H1 (cell line): ENCODE measurements at regions not wholly inside any gene's neighbourhood (a gene's known extent, or its start where the extent isn't known, plus 50 kb on each side); places are given as distances from the start of the nearest gene placed in this dataset.

Source experiments
- CTCF ChIA-PET: fragments of 300-600 bp; sonication (Branson Sonifier 250); formaldehyde crosslinking; loops from one replicate; lab custom pipeline; 2021; ENCODE audit not compliant: partially characterized antibody; lab: Charles Lee
- POLR2A ChIA-PET: fragments of 300-600 bp; sonication (Branson Sonifier 250); formaldehyde crosslinking; loops from one replicate; lab custom pipeline; 2021; ENCODE audit warnings: inconsistent platforms; ENCODE audit not compliant: partially characterized antibody; lab: Charles Lee
- DNase-seq, 2 experiments: peaks; one replicate each; pipeline versions ENCODE4 v3.0.0 to v3.0.0-alpha.2; 2010 to 2022; ENCODE audit warnings: low spot score in 2 of 2, low read depth in 1 of 2, mixed read lengths in 1 of 2
- FAIRE-seq: peaks from 2 replicates; lab custom pipeline; 2011; peaks lifted over from hg19 to GRCh38; lab: Jason Lieb, UNC
- H2AFZ ChIP-seq: 2 replicates; pipeline ENCODE4 v1.8.1; 2012; ENCODE audit warnings: low read length, inconsistent platforms
- H2AK5ac ChIP-seq: 2 replicates; pipeline ENCODE4 v1.6.1; 2013; ENCODE audit warnings: low read depth, low read length
- H2BK120ac ChIP-seq: replicated peaks from 2 replicates; pipeline ENCODE3; 2013; ENCODE audit warnings: low read depth, low read length, inconsistent platforms
- H2BK12ac ChIP-seq: 2 replicates; pipeline ENCODE4 v1.6.1; 2013; ENCODE audit warnings: low read depth, low read length
- H2BK15ac ChIP-seq: 2 replicates; pipeline ENCODE4 v1.6.1; 2013; ENCODE audit warnings: low read length
- H2BK20ac ChIP-seq: 2 replicates; pipeline ENCODE4 v1.6.1; 2013; ENCODE audit warnings: low read length
- H2BK5ac ChIP-seq: 2 replicates; pipeline ENCODE4 v1.6.1; 2013; ENCODE audit warnings: low read depth, low read length
- H3K14ac ChIP-seq: 2 replicates; pipeline ENCODE4 v1.6.1; 2013; ENCODE audit warnings: inconsistent platforms; ENCODE audit not compliant: insufficient read length
- H3K18ac ChIP-seq: 2 replicates; pipeline ENCODE4 v1.6.1; 2013; ENCODE audit warnings: low read length; ENCODE audit errors: extremely low read depth
- H3K23ac ChIP-seq: 2 replicates; pipeline ENCODE4 v1.6.1; 2013; ENCODE audit warnings: inconsistent platforms; ENCODE audit not compliant: insufficient read length
- H3K23me2 ChIP-seq: 2 replicates; pipeline ENCODE4 v1.6.1; 2013; ENCODE audit warnings: low read depth, low read length
- H3K27ac ChIP-seq: 2 replicates; pipeline ENCODE4 v1.6.1; 2011; ENCODE audit warnings: low read depth, low read length, inconsistent platforms
- H3K27me3 ChIP-seq, 4 experiments: replicated peaks in 1 of 4; 1 replicate in 1 of 4; 2 replicates in 3 of 4; pipeline versions ENCODE4 v1.6.1 to v1.8.1; 2011 to 2013; ENCODE audit warnings: low read length in 3 of 4, mild to moderate bottlenecking in 3 of 4, inconsistent platforms in 2 of 4, mixed read lengths in 2 of 4, moderate library complexity in 1 of 4; ENCODE audit not compliant: control insufficient read depth in 3 of 4, insufficient read depth in 3 of 4; ENCODE audit errors: extremely low read depth in 1 of 4
- H3K36me3 ChIP-seq, 4 experiments: 2 replicates each; pipeline versions ENCODE4 v1.6.1 to v1.8.1; 2011 to 2013; ENCODE audit warnings: mild to moderate bottlenecking in 4 of 4, low read length in 3 of 4, moderate library complexity in 2 of 4, control low read depth in 1 of 4, inconsistent platforms in 1 of 4; ENCODE audit not compliant: insufficient read depth in 4 of 4, control insufficient read depth in 2 of 4
- H3K4ac ChIP-seq: replicated peaks from 2 replicates; pipeline ENCODE3; 2013; ENCODE audit warnings: low read length, low read depth, mixed read lengths, inconsistent platforms; ENCODE audit not compliant: insufficient read length
- H3K4me1 ChIP-seq, 4 experiments: replicated peaks in 1 of 4; 1 replicate in 1 of 4; 2 replicates in 3 of 4; pipeline versions ENCODE4 v1.6.1 to v1.8.1; 2011 to 2013; ENCODE audit warnings: low read length in 3 of 4, inconsistent platforms in 2 of 4, mixed read lengths in 1 of 4; ENCODE audit not compliant: insufficient read depth in 4 of 4, control insufficient read depth in 3 of 4
- H3K4me2 ChIP-seq, 2 experiments: 2 replicates each; pipeline versions ENCODE4 v1.6.1 to v1.8.1; 2011 to 2013; ENCODE audit warnings: low read depth in 2 of 2, low read length in 2 of 2, control low read depth in 1 of 2, inconsistent platforms in 1 of 2, mild to moderate bottlenecking in 1 of 2; ENCODE audit not compliant: insufficient read depth in 1 of 2
- H3K4me3 ChIP-seq, 4 experiments: fragments of 200-600, 300-600 bp in 1 of 4; sonication (generic), shearing (Covaris generic), sonication (Bioruptor Twin) in 1 of 4; 2 replicates each; pipeline versions ENCODE4 v1.5.1 to v1.8.1; 2011 to 2016; ENCODE audit warnings: low read length in 4 of 4, low read depth in 3 of 4, control low read depth in 2 of 4, inconsistent platforms in 2 of 4, mild to moderate bottlenecking in 2 of 4, mixed read lengths in 1 of 4, moderate library complexity in 1 of 4; ENCODE audit not compliant: insufficient read depth in 2 of 4; ENCODE audit errors: extremely low read depth in 1 of 4
- H3K56ac ChIP-seq: replicated peaks from 2 replicates; pipeline ENCODE3; 2013; ENCODE audit warnings: low read depth, mild to moderate bottlenecking, mixed read lengths, low read length, inconsistent platforms; ENCODE audit not compliant: insufficient read length
- H3K79me1 ChIP-seq: 2 replicates; pipeline ENCODE4 v1.6.1; 2013; ENCODE audit warnings: low read depth, low read length, control low read depth
- H3K79me2 ChIP-seq, 2 experiments: 2 replicates each; pipeline versions ENCODE4 v1.6.1 to v1.8.1; 2012 to 2013; ENCODE audit warnings: low read length in 2 of 2, mild to moderate bottlenecking in 2 of 2, inconsistent platforms in 1 of 2; ENCODE audit not compliant: insufficient read depth in 2 of 2, control insufficient read depth in 1 of 2
- H3K9ac ChIP-seq, 4 experiments: replicated peaks in 1 of 4; 1 replicate in 1 of 4; 2 replicates in 3 of 4; pipeline versions ENCODE4 v1.6.1 to v1.8.1; 2011 to 2013; ENCODE audit warnings: low read depth in 3 of 4, low read length in 3 of 4, control low read depth in 2 of 4, mild to moderate bottlenecking in 2 of 4, moderate library complexity in 2 of 4, inconsistent platforms in 1 of 4; ENCODE audit errors: extremely low read depth in 1 of 4
- H3K9me3 ChIP-seq, 2 experiments: 2 replicates each; pipeline versions ENCODE4 v1.6.1 to v1.8.1; 2012 to 2013; ENCODE audit warnings: mild to moderate bottlenecking in 2 of 2, moderate library complexity in 2 of 2, control low read depth in 1 of 2, inconsistent platforms in 1 of 2, low read depth in 1 of 2, low read length in 1 of 2, mixed read lengths in 1 of 2; ENCODE audit not compliant: insufficient read depth in 2 of 2
- H4K20me1 ChIP-seq, 2 experiments: replicated peaks in 1 of 2; 2 replicates each; pipeline versions ENCODE3 to v1.8.1; 2011 to 2013; ENCODE audit warnings: inconsistent platforms in 2 of 2, low read length in 2 of 2, mild to moderate bottlenecking in 1 of 2; ENCODE audit not compliant: insufficient read depth in 2 of 2, control insufficient read depth in 1 of 2
- H4K5ac ChIP-seq: 2 replicates; pipeline ENCODE4 v1.6.1; 2013; ENCODE audit warnings: low read length, low read depth, mixed read lengths, inconsistent platforms; ENCODE audit not compliant: insufficient read length
- H4K8ac ChIP-seq: 2 replicates; pipeline ENCODE4 v1.8.0; 2013; ENCODE audit warnings: mild to moderate bottlenecking, moderate library complexity, low read length, inconsistent platforms; ENCODE audit not compliant: insufficient read depth; ENCODE audit errors: extremely low read depth
- H4K91ac ChIP-seq: replicated peaks from 2 replicates; pipeline ENCODE3; 2013; ENCODE audit warnings: low read length, mixed read lengths, inconsistent platforms; ENCODE audit not compliant: insufficient read length
- BACH1 ChIP-seq: IDR thresholded peaks from 2 replicates; pipeline ENCODE4 v1.6.1; 2012; ENCODE audit warnings: low read length, improper control_type of control experiment
- CBX5 ChIP-seq: fragments of 300-800, 300-1000 bp; sonication (generic); IDR thresholded peaks from 2 replicates; pipeline ENCODE4 v1.7.1; 2016; ENCODE audit warnings: antibody characterized with exemption, low read length, low read depth
- CBX8 ChIP-seq: fragments of 300-800, 300-1000 bp; sonication (generic); IDR thresholded peaks from 2 replicates; pipeline ENCODE4 v1.7.1; 2016; ENCODE audit warnings: low read depth, low read length, borderline replicate concordance
- CHD2 ChIP-seq: IDR thresholded peaks from 2 replicates; pipeline ENCODE4 v1.6.1; 2012; ENCODE audit warnings: low read length, improper control_type of control experiment
- CREB1 ChIP-seq: IDR thresholded peaks from 2 replicates; pipeline ENCODE4 v1.6.1; 2012; ENCODE audit warnings: inconsistent platforms
- CTBP2 ChIP-seq: IDR thresholded peaks from 2 replicates; pipeline ENCODE4 v1.7.0; 2011; ENCODE audit warnings: borderline replicate concordance, mild to moderate bottlenecking, moderate library complexity, mixed read lengths, low read length; ENCODE audit not compliant: insufficient read depth, insufficient read length
- JUN ChIP-seq: IDR thresholded peaks from 2 replicates; pipeline ENCODE4 v1.6.1; 2011; ENCODE audit warnings: low read depth, mild to moderate bottlenecking, improper control_type of control experiment, low read length
- NRF1 ChIP-seq: IDR thresholded peaks from 2 replicates; pipeline ENCODE4 v1.6.1; 2011; ENCODE audit warnings: mild to moderate bottlenecking, low read depth, low read length, improper control_type of control experiment
- POLR2AphosphoS5 ChIP-seq: IDR thresholded peaks from 2 replicates; pipeline ENCODE4 v1.6.1; 2011; ENCODE audit warnings: low read depth, low read length
- SIRT6 ChIP-seq: IDR thresholded peaks from one replicate; pipeline ENCODE4 v1.7.1; 2012; ENCODE audit warnings: low read length, inconsistent platforms
- TBP ChIP-seq: IDR thresholded peaks from 2 replicates; pipeline ENCODE4 v1.6.1; 2011; ENCODE audit warnings: low read depth, low read length, improper control_type of control experiment
- TEAD4 ChIP-seq: IDR thresholded peaks from 2 replicates; pipeline ENCODE4 v1.6.1; 2012; ENCODE audit warnings: low read depth, low read length, inconsistent platforms, mixed read lengths
- ZNF274 ChIP-seq: IDR thresholded peaks from 2 replicates; pipeline ENCODE4 v1.7.0; 2012; ENCODE audit warnings: low read length, borderline replicate concordance; ENCODE audit errors: extremely low read depth
- WGBS, 2 experiments: shearing (Covaris generic) in 1 of 2; methylation state at CpG; one replicate each; pipeline versions ENCODE4 v1.1.6 to v1.1.7; 2013 to 2015; ENCODE audit warnings: low lambda C conversion rate in 2 of 2, mixed read lengths in 2 of 2, inconsistent platforms in 1 of 2, low coverage in 1 of 2, missing lambda C conversion rate in 1 of 2; ENCODE audit not compliant: insufficient replicate concordance in 2 of 2, insufficient coverage in 1 of 2, insufficient read length in 1 of 2; ENCODE audit errors: extremely low coverage in 1 of 2, missing lambda C conversion rate in 1 of 2; 5-methylcytosine and 5-hydroxymethylcytosine counted together

DNA sequence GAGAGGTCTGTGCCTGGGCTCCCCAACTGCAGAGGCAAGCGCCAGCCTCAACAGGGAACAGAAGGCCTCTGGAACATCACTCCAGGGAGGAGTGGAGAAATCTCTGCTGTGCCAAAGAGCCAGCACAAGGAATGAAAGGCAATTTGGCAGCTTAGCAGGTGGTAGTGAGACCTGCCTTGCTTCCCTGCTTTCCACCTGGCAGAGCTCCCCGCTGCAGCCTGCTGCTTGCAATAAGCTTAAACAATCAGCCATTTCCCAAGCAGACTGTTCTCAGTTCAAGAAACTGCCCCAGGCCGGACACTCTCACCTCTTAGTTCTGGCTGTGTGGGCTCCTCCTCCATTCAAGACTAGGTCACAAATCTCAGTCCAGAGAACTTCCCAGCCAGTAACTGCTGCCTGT lies 370.6 kb downstream of the MAGEB5 start:
- Histone ChIP-seq H3K4ac (no peak overlapping the region), H2AK5ac (no peak overlapping the region), H3K9ac (no peak overlapping the region), H3K79me2 (no peaks in the 10 kb centered on the region), H2BK15ac (no peak overlapping the region), H2BK5ac (no peak overlapping the region), H2BK120ac (no peak overlapping the region), H4K20me1 (no peaks in the 10 kb centered on the region), H3K36me3 (no peaks in the 10 kb centered on the region), H3K27me3 (no peaks in the 10 kb centered on the region), H4K91ac (no peak overlapping the region), H2BK12ac (no peak overlapping the region), H3K4me1 (no peaks in the 10 kb centered on the region), H3K4me3 (no peak overlapping the region), H3K4me2 (no peak overlapping the region), H3K9me3 (no peaks in the 10 kb centered on the region), H3K23me2 (no peaks in the 10 kb centered on the region), H3K18ac (no peak overlapping the region), H3K79me1 (no peaks in the 10 kb centered on the region), H4K5ac (no peak overlapping the region), H3K14ac (no peak overlapping the region), H4K8ac (peak overlapping the region; percentile 25; the same call in 1 of the 2 replicates), H2AFZ (peak overlapping the region; percentile 44; the same call in 1 of the 2 replicates), H3K23ac (no peak overlapping the region), H3K56ac (no peak overlapping the region), H2BK20ac (no peak overlapping the region), H3K27ac (no peak overlapping the region)
- ChIA-PET POLR2A (no interaction called here), CTCF (no interaction called here)
- no peak for FAIRE-seq
- no peak for TF ChIP-seq ZNF274
- TF ChIP-seq CBX5 = no peak
- no peak for TF ChIP-seq JUN
- no peak for TF ChIP-seq CTBP2
- TF ChIP-seq TBP = no peak
- TF ChIP-seq CBX8 = no peak
- no peak for TF ChIP-seq POLR2AphosphoS5
- no peak for TF ChIP-seq BACH1
- TF ChIP-seq SIRT6 = no peak
- TF ChIP-seq TEAD4 = no peak
- no peak for TF ChIP-seq CHD2
- no peak for TF ChIP-seq NRF1
- TF ChIP-seq CREB1 = no peak
- WGBS, 2 experiments = 83% methylated on average over 3 of the region's 3 CpGs; no CpG with 5 or more reads in 1 of the 2 experiments
- DNase-seq = no peak
